HepG2 (cell line): ENCODE measurements at regions not wholly inside any gene's neighbourhood (a gene's known extent, or its start where the extent isn't known, plus 50 kb on each side); places are given as distances from the start of the nearest gene placed in this dataset.

Experiments used
- AFF4 ChIP-seq: sonication (generic); formaldehyde crosslinking; IDR thresholded peaks from 2 replicates; pipeline ENCODE4 v1.4.0; 2020; ENCODE audit warnings: missing genetic modification reagents
- ARNT ChIP-seq: fragments of 450-650 bp; IDR thresholded peaks from 2 replicates; pipeline ENCODE4 v1.6.1; 2017
- CEBPB ChIP-seq: IDR thresholded peaks from 2 replicates; pipeline ENCODE4 v1.6.1; 2011; ENCODE audit warnings: low read depth, low read length, improper control_type of control experiment, borderline replicate concordance
- EP300 ChIP-seq, 3 experiments: sonication (generic) in 1 of 3; formaldehyde crosslinking in 1 of 3; IDR thresholded peaks; 2 replicates each; pipeline versions ENCODE4 v1.5.1 to v1.6.1; 2011 to 2020; ENCODE audit warnings: low read depth in 2 of 3, low read length in 2 of 3, borderline replicate concordance in 1 of 3, improper control_type of control experiment in 1 of 3, mild to moderate bottlenecking in 1 of 3, missing genetic modification reagents in 1 of 3, moderate library complexity in 1 of 3
- JUNB ChIP-seq: sonication (generic); formaldehyde crosslinking; IDR thresholded peaks from 2 replicates; pipeline ENCODE4 v1.8.0; 2022; ENCODE audit warnings: missing genetic modification reagents, mild to moderate bottlenecking, borderline replicate concordance
- KDM5B ChIP-seq: sonication (generic); formaldehyde crosslinking; IDR thresholded peaks from 2 replicates; pipeline ENCODE4 v1.4.0; 2020; ENCODE audit warnings: missing genetic modification reagents, mild to moderate bottlenecking, borderline replicate concordance
- ZNF556 ChIP-seq: sonication (generic); formaldehyde crosslinking; IDR thresholded peaks from 2 replicates; pipeline ENCODE4 v1.4.0; 2020; ENCODE audit warnings: mild to moderate bottlenecking, missing genetic modification reagents, borderline replicate concordance

- TF ChIP-seq KDM5B (CRISPR knock-in tag) (no peak), EP300 (IDR thresholded peaks at IDR 0.05; ENCODE audit: low read depth in 2 of 2, low read length in 2 of 2) (no peak), EP300 (CRISPR knock-in tag; IDR thresholded peaks at IDR 0.05; ENCODE audit: borderline replicate concordance) (no peak), ZNF556 (CRISPR knock-in tag) (no peak), ARNT (no peak), CEBPB (no peak), JUNB (no peak), AFF4 (CRISPR knock-in tag) (no peak)
Observed at GRCh38 chr11:33994937-33995336, 56.6 kb upstream of the CAPRIN1 start.
